ENCODE measurements at regions not wholly inside any gene's neighbourhood (a gene's known extent, or its start where the extent isn't known, plus 50 kb on each side); places are given as distances from the start of the nearest gene placed in this dataset.

DNA sequence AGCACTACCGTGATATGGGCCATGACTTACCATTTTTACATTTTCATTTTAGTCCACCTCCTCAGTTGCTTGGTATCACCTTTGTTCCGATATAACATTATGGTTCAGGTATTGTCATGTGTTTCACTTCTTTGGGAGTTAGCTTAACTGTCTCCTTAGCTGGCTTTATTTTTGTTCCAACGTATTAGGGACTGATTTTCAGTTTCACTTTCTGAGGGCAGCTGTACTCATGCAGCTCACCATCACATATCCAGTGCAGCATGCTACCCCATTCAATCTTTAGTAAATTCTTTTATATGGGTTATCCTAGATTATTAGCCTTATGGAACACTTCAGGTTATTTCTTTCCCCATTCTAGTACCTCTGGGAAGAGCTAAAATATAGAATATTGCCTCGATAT is 362.2 kb upstream of the IRAK1BP1 start:
- H3K4me3 Mint-ChIP-seq = no peak overlapping the region
- no peaks in the 10 kb centered on the region for H3K4me1 Mint-ChIP-seq
- H3K36me3 Mint-ChIP-seq (ENCODE audit: low read depth) = no peaks in the 10 kb centered on the region
- peaks cover 18% of the 10 kb centered on the region for H3K9me3 Mint-ChIP-seq
- TF ChIP-seq, protein P1, sequence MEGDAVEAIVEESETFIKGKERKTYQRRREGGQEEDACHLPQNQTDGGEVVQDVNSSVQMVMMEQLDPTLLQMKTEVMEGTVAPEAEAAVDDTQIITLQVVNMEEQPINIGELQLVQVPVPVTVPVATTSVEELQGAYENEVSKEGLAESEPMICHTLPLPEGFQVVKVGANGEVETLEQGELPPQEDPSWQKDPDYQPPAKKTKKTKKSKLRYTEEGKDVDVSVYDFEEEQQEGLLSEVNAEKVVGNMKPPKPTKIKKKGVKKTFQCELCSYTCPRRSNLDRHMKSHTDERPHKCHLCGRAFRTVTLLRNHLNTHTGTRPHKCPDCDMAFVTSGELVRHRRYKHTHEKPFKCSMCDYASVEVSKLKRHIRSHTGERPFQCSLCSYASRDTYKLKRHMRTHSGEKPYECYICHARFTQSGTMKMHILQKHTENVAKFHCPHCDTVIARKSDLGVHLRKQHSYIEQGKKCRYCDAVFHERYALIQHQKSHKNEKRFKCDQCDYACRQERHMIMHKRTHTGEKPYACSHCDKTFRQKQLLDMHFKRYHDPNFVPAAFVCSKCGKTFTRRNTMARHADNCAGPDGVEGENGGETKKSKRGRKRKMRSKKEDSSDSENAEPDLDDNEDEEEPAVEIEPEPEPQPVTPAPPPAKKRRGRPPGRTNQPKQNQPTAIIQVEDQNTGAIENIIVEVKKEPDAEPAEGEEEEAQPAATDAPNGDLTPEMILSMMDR (IDR thresholded peaks at IDR 0.05) = no peak
- peaks cover 6% of the 10 kb centered on the region for H3K27me3 Mint-ChIP-seq (ENCODE audit: low read depth, poor library complexity)
- no peak overlapping the region for H3K27ac Mint-ChIP-seq
- no peak for DNase-seq

DNA sequence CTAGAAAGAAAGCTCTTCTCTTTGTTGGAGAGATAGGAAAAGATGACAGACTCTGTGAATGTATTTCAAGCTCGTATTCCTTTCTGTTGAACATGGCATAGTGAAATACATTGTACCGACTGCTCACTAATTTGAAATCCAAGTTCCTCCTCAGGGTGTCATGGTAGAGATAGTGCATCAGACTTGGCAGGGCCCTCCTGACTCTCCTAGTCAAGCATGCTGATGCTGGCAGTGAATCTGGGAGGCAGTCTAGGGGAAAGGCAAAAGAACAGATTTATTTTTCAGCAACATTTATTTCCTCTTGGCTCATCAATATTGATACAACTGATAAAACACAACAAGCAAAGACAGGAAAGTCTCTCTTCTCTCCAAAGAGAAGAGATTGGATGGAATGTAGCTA is 356.3 kb upstream of the IRAK1BP1 start:
- TF ChIP-seq, protein P1 (IDR thresholded peaks at IDR 0.05) = no peak
- H3K27me3 Mint-ChIP-seq (ENCODE audit: low read depth, poor library complexity) = peaks cover 7% of the 10 kb centered on the region
- no peak overlapping the region for H3K4me3 Mint-ChIP-seq
- H3K27ac Mint-ChIP-seq = no peak overlapping the region
- DNase-seq = no peak
- H3K36me3 Mint-ChIP-seq (ENCODE audit: low read depth) = no peaks in the 10 kb centered on the region
- H3K4me1 Mint-ChIP-seq = no peaks in the 10 kb centered on the region
- H3K9me3 Mint-ChIP-seq = peaks cover 18% of the 10 kb centered on the region

DNA sequence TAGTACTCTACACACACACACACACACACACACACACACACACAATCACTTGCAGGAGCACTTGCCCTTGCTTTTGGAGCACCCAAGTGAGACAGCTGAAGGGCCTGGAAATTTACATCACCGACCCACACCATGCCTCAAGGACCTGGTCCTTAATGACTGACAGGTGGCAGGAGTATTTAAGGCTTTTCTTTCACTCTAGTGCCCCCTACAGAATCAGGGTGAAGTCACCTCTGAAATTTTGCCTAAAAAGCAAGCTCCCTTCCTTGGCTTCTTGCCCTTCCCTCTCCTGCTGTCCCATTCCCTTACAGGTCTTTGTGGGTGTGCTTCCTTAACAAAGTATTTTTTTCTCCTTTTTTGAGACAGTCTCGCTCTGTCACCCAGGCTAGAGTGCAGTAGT is 353.5 kb upstream of the IRAK1BP1 start:
- H3K4me3 Mint-ChIP-seq = no peak overlapping the region
- H3K9me3 Mint-ChIP-seq = no peaks in the 10 kb centered on the region
- H3K36me3 Mint-ChIP-seq (ENCODE audit: low read depth) = no peaks in the 10 kb centered on the region
- H3K4me1 Mint-ChIP-seq = no peaks in the 10 kb centered on the region
- no peak for DNase-seq
- no peak overlapping the region for H3K27ac Mint-ChIP-seq
- H3K27me3 Mint-ChIP-seq (ENCODE audit: low read depth, poor library complexity) = peaks cover 7% of the 10 kb centered on the region
- TF ChIP-seq, protein P1 (IDR thresholded peaks at IDR 0.05) = no peak

DNA sequence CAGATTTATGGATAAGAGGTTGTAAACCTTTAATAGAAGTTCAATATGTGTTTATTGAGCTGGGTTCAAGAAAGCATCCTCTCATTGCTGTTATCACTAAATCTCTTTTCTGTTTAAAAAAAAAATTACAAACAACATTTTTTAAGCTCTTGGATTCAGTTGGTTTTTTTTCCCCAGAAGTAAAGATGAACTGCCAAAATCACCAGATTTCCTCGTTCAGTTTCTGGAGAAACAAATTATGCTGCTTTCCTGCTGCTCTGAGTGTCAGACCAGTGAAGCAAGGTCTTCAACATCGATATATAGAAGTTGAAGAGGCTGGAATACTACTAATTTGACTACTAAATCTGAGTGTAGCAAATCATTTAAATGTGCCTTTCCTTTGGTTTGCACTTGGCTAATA is 352.1 kb upstream of the IRAK1BP1 start:
- peaks cover 4% of the 10 kb centered on the region for H3K27me3 Mint-ChIP-seq (ENCODE audit: low read depth, poor library complexity)
- no peak for DNase-seq
- H3K36me3 Mint-ChIP-seq (ENCODE audit: low read depth) = no peaks in the 10 kb centered on the region
- H3K9me3 Mint-ChIP-seq = no peaks in the 10 kb centered on the region
- no peak overlapping the region for H3K27ac Mint-ChIP-seq
- no peaks in the 10 kb centered on the region for H3K4me1 Mint-ChIP-seq
- TF ChIP-seq, protein P1 (IDR thresholded peaks at IDR 0.05) = no peak
- H3K4me3 Mint-ChIP-seq = no peak overlapping the region

DNA sequence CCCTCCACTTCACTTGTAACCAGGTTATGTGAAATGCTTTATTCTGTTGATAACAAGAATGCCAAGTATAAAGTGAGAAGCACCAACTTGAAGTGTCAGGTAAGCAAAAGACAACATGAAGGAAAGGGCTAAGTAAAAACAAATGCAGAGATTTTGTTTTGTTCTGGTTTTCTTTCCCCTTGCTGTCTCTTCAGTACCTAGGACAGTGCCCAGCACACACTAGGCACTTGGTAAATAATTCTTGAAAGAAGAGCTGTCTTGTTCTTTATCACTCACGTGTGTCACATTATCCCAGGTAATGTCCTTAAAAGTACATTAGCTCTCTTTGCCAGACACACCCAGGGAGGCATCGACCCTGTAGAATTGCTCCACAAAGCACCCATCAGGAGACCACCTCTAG is 350.0 kb upstream of the IRAK1BP1 start:
- no peaks in the 10 kb centered on the region for H3K36me3 Mint-ChIP-seq (ENCODE audit: low read depth)
- TF ChIP-seq, protein P1 (IDR thresholded peaks at IDR 0.05) = no peak
- no peak overlapping the region for H3K4me3 Mint-ChIP-seq
- no peak overlapping the region for H3K27ac Mint-ChIP-seq
- no peak for DNase-seq
- H3K9me3 Mint-ChIP-seq = no peaks in the 10 kb centered on the region
- H3K27me3 Mint-ChIP-seq (ENCODE audit: low read depth, poor library complexity) = peaks cover 4% of the 10 kb centered on the region
- no peaks in the 10 kb centered on the region for H3K4me1 Mint-ChIP-seq

DNA sequence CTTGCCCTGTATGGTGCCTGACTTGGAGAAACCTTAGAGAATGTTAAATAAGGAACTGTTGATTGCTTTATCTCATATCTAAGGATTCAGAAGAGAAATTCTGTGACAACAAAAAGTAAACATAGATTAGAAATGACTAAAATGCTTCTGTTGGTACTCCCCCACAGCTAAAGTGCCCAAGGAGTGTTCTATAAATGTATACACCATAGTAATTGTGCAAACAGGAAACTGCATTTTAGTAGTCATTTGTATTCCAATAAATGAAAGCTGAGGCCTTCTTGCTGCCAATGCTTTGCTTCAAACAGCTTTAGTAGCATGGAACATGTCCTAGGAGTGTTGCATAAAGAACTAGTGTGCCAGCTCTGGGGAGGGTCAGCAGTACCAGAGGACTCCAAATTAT is 343.7 kb upstream of the IRAK1BP1 start:
- TF ChIP-seq, protein P1 (IDR thresholded peaks at IDR 0.05) = no peak
- peaks cover 3% of the 10 kb centered on the region for H3K27me3 Mint-ChIP-seq (ENCODE audit: low read depth, poor library complexity)
- H3K4me1 Mint-ChIP-seq = no peaks in the 10 kb centered on the region
- no peak overlapping the region for H3K27ac Mint-ChIP-seq
- no peaks in the 10 kb centered on the region for H3K9me3 Mint-ChIP-seq
- no peak for DNase-seq
- no peak overlapping the region for H3K4me3 Mint-ChIP-seq
- H3K36me3 Mint-ChIP-seq (ENCODE audit: low read depth) = no peaks in the 10 kb centered on the region
